ENCODE measurements at regions not wholly inside any gene's neighbourhood (a gene's known extent, or its start where the extent isn't known, plus 50 kb on each side); places are given as distances from the start of the nearest gene placed in this dataset.
"Not testable (repeated sequence)": the region's sequence is repeated elsewhere in the genome, so short reads cannot be mapped to it uniquely, and the experiment has no call there.

GRCh38 chr5:126138281-126138931, 284.8 kb upstream of the GRAMD2B start:
- DNase-seq = peak; percentile 77

- DNase-seq = peak; percentile 21
Measured at GRCh38 chr5:126139086-126139485, 284.1 kb upstream of the GRAMD2B start.

- DNase-seq = peak; percentile 60
Measured at GRCh38 chr5:126139773-126140172, 283.4 kb upstream of the GRAMD2B start.

- DNase-seq = no peak
Measured at GRCh38 chr5:126143622-126144021, 279.6 kb upstream of the GRAMD2B start.

- DNase-seq = not testable (repeated sequence)
Measured at GRCh38 chr5:126150319-126150718, 272.9 kb upstream of the GRAMD2B start.

GRCh38 chr5:126155298-126155697, 267.9 kb upstream of the GRAMD2B start:
- DNase-seq = not testable (repeated sequence)

- no peak for DNase-seq
Measured at GRCh38 chr5:126166368-126166767, 256.8 kb upstream of the GRAMD2B start.

- no peak for DNase-seq
Measured at GRCh38 chr5:126168785-126169184, 254.4 kb upstream of the GRAMD2B start.

- DNase-seq = no peak
Measured at GRCh38 chr5:126171916-126172315, 251.3 kb upstream of the GRAMD2B start.

- no peak for DNase-seq
Measured at GRCh38 chr5:126172812-126173211, 250.4 kb upstream of the GRAMD2B start.

GRCh38 chr5:126178521-126178920, 244.7 kb upstream of the GRAMD2B start:
- DNase-seq = peak; percentile 82

GRCh38 chr5:126182971-126183695, 240.1 kb upstream of the GRAMD2B start:
- DNase-seq = no peak

- DNase-seq = no peak
Measured at GRCh38 chr5:126184474-126184873, 238.7 kb upstream of the GRAMD2B start.

- no peak for DNase-seq
Measured at GRCh38 chr5:126186210-126186609, 237.0 kb upstream of the GRAMD2B start.

- no peak for DNase-seq
Measured at GRCh38 chr5:126188804-126189203, 234.4 kb upstream of the GRAMD2B start.

- no peak for DNase-seq
Measured at GRCh38 chr5:126189231-126189630, 234.0 kb upstream of the GRAMD2B start.

- DNase-seq = no peak
Measured at GRCh38 chr5:126189862-126190261, 233.3 kb upstream of the GRAMD2B start.

- peak; percentile 26 for DNase-seq
Measured at GRCh38 chr5:126192226-126192625, 231.0 kb upstream of the GRAMD2B start.

GRCh38 chr5:126195410-126196100, 227.7 kb upstream of the GRAMD2B start:
- DNase-seq = no peak

- DNase-seq = no peak
Measured at GRCh38 chr5:126198531-126198930, 224.7 kb upstream of the GRAMD2B start.

GRCh38 chr5:126199467-126199866, 223.7 kb upstream of the GRAMD2B start:
- DNase-seq = no peak

GRCh38 chr5:126208691-126209090, 214.5 kb upstream of the GRAMD2B start:
- no peak for DNase-seq

- no peak for DNase-seq
Measured at GRCh38 chr5:126210955-126211354, 212.3 kb upstream of the GRAMD2B start.

GRCh38 chr5:126219616-126220015, 203.6 kb upstream of the GRAMD2B start:
- DNase-seq = no peak

All from fibroblast of upper back skin (primary cell).